GM10266 (cell line): ENCODE measurements at regions not wholly inside any gene's neighbourhood (a gene's known extent, or its start where the extent isn't known, plus 50 kb on each side); places are given as distances from the start of the nearest gene placed in this dataset.

Source experiments
- DNase-seq: peaks from one replicate; pipeline ENCODE4 v3.0.0; 2012; ENCODE audit errors: extremely low spot score
- TF ChIP-seq, protein P1 (sequence below): IDR thresholded peaks from 2 replicates; pipeline ENCODE4 v1.5.1; 2012; ENCODE audit warnings: mild to moderate bottlenecking, low read depth; ENCODE audit not compliant: control insufficient read depth, insufficient read depth; ENCODE audit errors: missing control alignments

DNA sequence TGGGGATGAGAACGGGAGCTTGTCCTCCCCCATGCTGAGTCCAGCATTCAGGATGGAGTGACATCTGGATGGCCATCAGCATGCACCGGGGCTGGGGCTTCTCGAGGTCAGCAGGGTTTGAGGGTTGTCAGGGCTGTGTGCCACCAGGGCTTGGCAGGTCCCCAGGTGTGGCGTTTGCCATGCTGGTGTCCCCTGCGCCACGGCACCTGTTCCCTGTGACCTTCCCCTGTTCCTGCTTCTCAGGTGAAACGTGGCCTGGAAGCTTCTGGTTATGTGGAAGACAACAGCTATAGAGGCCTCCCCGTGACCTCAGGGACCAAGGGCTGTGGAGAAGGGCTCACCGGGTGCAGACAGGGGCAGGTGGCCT lies 152.4 kb downstream of the KIF26A start:
- TF ChIP-seq, protein P1, sequence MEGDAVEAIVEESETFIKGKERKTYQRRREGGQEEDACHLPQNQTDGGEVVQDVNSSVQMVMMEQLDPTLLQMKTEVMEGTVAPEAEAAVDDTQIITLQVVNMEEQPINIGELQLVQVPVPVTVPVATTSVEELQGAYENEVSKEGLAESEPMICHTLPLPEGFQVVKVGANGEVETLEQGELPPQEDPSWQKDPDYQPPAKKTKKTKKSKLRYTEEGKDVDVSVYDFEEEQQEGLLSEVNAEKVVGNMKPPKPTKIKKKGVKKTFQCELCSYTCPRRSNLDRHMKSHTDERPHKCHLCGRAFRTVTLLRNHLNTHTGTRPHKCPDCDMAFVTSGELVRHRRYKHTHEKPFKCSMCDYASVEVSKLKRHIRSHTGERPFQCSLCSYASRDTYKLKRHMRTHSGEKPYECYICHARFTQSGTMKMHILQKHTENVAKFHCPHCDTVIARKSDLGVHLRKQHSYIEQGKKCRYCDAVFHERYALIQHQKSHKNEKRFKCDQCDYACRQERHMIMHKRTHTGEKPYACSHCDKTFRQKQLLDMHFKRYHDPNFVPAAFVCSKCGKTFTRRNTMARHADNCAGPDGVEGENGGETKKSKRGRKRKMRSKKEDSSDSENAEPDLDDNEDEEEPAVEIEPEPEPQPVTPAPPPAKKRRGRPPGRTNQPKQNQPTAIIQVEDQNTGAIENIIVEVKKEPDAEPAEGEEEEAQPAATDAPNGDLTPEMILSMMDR: no peak
- no peak for DNase-seq

DNA sequence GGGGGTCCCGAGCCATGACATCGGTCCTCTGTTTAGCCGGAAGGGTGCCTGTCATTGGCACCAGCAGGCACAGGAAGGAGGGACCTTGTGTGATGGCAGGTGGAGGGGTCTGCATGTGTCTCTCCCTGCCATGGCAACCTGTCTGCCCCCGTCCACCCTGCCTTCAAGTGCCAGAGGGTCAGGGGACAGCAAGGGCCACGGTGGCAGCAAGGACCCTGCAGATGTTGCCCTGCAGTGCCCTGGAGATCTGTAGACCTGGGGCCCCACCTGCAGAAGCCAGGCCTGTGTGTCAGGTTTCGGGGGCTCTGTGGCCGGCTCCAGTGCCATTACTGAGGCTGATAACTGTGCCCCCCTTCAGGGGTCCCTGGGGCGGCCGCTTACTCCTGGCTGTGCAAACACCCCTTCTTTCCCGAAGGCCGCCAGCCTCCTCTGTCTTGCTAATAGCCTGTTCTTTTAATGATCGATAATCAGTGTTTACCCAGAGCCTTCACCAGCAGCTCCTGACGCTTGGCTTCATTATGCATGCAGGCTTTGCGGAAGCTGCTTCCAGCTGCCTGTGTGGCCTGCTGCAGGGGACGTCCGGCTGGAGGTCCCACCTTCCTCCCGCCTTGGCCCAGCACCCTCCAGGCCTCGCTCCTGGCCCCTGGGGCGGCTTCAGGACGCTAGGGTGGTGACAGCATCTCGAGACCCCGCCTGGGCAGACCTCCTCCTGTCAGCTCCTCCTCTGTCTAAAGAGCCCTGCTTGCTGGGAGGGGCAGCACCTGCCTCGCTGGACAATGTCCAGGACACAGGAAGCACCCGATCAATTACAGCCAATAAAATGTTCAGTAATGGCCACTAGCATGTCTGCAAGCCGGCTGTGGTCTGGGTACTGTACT lies 153.0 kb downstream of the KIF26A start:
- TF ChIP-seq, protein P1: no peak
- DNase-seq: no peak

DNA sequence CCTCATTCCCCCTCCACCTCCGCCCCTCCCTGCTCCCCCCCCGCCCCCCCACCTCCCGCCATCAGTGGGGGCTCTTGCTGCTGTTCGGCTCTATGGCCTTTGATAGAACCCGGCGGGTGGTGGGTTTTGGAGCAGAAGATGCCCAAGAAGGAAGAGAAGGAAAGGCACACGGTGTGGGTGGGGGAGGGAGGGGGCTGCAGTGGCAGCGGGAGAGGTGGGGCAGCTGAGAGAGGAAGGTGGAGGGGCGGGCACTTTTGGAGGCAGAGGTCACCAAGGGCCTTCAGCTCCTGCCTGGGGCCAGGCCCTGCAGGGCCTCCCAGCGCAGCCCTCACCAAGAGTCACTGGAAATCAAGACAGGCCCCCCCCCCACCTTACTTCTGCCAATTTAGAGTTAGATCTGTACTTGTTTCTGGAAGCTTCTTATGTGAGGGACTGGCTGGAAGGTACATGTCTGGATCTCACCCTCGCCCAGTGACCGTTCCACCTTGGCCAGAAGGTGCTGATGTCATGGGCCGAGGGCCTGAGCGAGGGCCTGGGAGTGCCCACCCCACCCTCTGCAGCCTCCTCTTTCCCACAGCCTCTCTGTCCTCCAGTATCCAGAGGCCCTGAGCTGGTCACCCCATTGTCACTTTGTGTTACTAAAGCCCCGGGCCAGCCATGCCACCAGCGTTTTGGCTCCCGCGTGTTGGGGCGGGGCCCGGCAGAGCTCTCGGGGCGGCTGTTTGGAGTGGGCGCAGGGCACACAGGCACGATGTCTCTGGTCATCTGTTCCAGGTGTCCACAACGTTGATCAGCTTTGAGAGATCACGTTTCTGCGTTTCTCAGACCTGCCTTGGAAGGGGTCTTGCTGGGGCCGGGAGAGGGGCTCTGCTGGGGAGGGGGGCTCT lies 153.9 kb downstream of the KIF26A start:
- DNase-seq: no peak
- TF ChIP-seq, protein P1: no peak

DNA sequence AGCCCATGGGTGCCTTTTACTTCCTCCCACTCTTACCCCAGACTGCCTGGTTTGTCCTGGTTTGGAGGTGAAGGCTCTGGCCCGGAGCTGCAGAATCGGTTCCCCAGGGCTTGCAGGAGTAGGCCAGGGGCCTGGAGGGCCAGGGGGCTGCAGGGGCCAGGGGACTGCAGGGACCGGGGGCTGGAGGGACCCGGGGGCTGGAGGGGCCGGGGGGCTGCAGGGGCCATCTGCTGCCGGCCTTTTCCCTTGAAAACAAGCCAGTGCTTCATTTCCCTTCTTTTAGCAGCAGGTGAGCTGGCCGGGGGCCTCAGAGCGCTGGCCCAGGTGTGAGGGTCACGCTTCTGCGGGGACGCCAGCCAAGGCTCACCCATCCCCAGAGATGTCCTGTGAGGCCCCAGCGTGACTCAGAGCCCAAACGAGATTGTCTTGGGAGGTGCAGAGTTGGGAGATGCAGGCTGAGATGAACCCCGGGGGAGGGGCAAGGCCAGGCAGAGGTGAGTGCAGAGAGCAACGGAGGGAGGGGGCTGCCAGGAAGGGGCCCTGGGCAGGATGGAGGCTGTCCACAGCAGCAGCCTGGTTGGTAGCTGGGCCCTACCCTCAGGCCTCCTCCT lies 154.9 kb downstream of the KIF26A start:
- TF ChIP-seq, protein P1: no peak

DNA sequence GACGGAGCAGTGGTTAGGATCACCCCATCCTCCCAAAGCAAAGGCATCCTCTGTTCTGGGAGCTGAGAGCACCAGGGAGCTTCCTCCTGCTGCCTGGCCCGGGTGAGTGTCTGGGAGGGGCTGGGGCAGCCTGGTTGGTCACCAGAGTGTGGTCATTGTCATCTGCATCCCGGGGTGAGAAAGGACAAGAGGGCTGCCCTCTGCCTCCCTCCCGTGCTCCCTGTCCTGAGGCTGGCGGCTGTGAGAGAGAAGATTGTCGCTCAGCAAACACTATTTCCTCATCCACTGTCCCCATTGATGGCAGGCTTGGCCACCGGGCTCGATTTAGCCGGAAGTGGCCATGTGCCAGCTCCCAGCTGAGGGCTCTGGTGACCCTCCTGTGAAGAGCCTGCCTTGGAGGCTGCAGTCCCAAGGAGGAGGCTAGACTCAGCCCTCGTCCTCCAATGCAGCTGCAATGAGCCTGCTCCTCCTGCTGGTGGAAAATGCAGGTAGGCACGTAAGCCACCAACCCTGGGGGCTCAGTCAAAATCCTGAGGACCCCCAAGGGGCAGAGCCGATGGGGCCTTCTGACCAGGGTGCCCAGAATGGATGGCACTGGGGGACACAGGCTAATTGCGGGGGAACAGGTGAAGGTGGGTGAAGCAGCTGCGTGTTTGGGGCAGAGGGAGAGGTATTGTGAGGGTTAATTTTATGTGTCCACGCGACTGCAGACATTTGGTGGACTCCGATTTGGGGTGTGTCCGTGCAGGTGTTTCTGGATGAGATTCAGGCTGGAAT lies 155.7 kb downstream of the KIF26A start:
- no peak for DNase-seq
- TF ChIP-seq, protein P1: no peak

More for the DNA sequence above, 154.9 kb downstream of the KIF26A start:
- DNase-seq: no peak

DNA sequence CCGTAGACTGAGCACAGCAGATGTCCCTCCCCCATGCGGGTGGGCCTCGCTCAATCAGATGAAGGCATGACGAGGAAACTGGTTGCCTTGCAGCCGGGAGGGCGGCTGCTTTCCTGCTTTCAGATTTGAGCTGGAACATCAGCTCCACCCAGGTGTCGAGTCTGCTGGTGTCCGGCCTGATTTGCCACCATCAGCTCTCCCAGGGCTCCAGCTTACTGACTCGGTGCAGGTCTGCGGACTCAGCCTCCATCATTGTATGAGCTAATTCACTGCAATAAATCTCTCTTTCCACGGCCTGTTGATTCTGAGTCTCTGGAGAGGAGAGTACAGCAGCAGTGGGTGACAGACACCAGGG lies 156.2 kb downstream of the KIF26A start:
- DNase-seq: no peak
- TF ChIP-seq, protein P1: no peak
